Omental fat pad (tissue), 3 donors: ENCODE measurements at regions not wholly inside any gene's neighbourhood (a gene's known extent, or its start where the extent isn't known, plus 50 kb on each side); places are given as distances from the start of the nearest gene placed in this dataset.

ENCODE experiments used
- ATAC-seq: fragments of 150-250 bp; one replicate; pipeline ENCODE4 v1.9.1; 2016; ENCODE audit warnings: mild to moderate bottlenecking, moderate library complexity; ENCODE audit not compliant: low FRiP score
- DNase-seq: peaks from one replicate; pipeline ENCODE4 v3.0.0-alpha.2; 2019; ENCODE audit warnings: low spot score
- CTCF ChIP-seq, 3 donors: fragments of 450-650 bp; IDR thresholded peaks; one replicate each; pipeline ENCODE4 v1.5.1; 2016 to 2017; ENCODE audit warnings: antibody characterized with exemption in 3 of 3, mild to moderate bottlenecking in 3 of 3, moderate library complexity in 2 of 3

- TF ChIP-seq CTCF (IDR thresholded peaks at IDR 0.05) = no peak
- ATAC-seq (no peak), DNase-seq (no peak)
These were observed 85.1 kb downstream of the PITPNM2 start for GRCh38 chr12:123065676-123066383.

- TF ChIP-seq CTCF (IDR thresholded peaks at IDR 0.05) = no peak
- DNase-seq (no peak), ATAC-seq (no peak)
These were observed 84.6 kb downstream of the ARL6IP4 start for GRCh38 chr12:123064885-123065619.

GRCh38 chr12:123064366-123064765, 83.9 kb downstream of the ARL6IP4 start:
- DNase-seq (no peak), ATAC-seq (no peak)
- no peak for TF ChIP-seq CTCF (IDR thresholded peaks at IDR 0.05)

- ATAC-seq (no peak), DNase-seq (no peak)
- no peak for TF ChIP-seq CTCF (IDR thresholded peaks at IDR 0.05)
These were observed 83.1 kb downstream of the ARL6IP4 start for GRCh38 chr12:123063535-123063934.

GRCh38 chr12:123062681-123063486, 82.4 kb downstream of the ARL6IP4 start:
- ATAC-seq (no peak), DNase-seq (no peak)
- no peak for TF ChIP-seq CTCF (IDR thresholded peaks at IDR 0.05)

- no peak for TF ChIP-seq CTCF (IDR thresholded peaks at IDR 0.05)
- DNase-seq (no peak), ATAC-seq (no peak)
These were observed 81.1 kb downstream of the ARL6IP4 start for GRCh38 chr12:123061441-123062205.
